ENCODE measurements at regions not wholly inside any gene's neighbourhood (a gene's known extent, or its start where the extent isn't known, plus 50 kb on each side); places are given as distances from the start of the nearest gene placed in this dataset.

- DNase-seq = no peak
Measured at GRCh38 chr6:105753207-105753606, 332.9 kb upstream of the PRDM1 start.

DNA sequence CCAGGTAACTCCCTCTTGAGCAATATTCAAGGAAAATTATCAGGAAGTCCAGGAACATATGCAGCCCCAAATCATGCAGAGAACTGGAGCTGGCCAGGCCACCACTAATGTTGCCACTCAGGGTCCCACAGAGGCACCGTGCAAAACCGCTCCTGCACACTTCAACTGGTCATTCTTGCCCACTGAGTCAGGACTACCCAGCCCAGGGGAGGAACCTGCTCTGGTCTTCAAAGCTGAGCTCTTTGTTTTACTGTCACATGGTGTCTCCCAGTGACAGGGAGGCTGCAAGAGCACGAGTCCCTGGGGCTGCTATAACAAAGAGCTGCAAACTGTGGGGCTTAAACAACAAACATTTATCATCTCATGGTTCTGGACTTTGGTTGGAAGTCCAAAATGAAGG, 336.0 kb upstream of the PRDM1 start:
- DNase-seq = no peak

DNA sequence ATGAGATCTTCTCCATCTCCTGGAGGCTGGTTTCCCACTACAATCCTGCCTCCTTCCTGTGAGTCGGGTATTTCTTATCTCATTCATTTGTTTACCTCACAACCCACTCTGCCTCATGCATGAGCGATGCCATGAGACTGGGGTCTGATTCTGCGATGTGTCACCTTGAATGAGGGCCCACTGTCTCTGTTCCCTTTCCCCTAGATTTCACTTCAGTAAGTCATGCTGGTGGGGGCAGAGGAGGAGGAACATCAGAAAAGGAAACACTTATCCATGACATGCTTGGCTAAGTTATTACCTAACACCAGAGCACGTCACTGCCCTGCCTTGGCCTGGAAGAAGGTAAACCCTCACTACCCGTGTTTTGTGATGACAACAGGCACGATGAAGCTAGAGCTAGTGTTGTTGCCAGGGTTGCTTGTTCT, 337.4 kb upstream of the PRDM1 start:
- no peak for DNase-seq

DNA sequence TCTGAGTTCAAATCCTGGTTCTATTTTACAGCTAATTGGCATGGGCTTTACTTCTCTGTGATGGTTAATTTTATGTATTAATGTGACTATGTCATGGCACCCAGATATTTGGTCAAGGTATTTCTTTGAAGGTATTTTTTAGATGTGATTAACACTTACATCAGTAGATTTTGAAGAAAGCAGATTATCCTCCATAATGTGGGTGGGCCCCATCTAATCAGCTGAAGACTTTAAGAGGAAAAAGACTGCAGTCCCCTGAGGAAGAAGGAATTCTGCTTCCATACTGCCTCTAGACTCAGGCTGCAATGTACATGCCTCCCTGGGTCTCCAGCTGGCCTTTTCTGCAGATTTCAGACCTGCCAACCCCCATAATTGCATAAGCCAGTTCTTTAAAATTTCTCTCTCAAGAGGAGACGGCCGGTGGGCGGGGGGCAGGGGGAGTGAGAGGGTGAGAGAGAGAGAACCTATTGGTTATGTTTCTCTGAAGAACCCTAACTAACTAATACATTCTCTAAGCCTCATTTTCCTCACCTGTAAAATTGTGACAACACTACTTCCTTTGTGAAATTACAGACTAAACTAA, 338.2 kb upstream of the PRDM1 start:
- no peak for DNase-seq

DNA sequence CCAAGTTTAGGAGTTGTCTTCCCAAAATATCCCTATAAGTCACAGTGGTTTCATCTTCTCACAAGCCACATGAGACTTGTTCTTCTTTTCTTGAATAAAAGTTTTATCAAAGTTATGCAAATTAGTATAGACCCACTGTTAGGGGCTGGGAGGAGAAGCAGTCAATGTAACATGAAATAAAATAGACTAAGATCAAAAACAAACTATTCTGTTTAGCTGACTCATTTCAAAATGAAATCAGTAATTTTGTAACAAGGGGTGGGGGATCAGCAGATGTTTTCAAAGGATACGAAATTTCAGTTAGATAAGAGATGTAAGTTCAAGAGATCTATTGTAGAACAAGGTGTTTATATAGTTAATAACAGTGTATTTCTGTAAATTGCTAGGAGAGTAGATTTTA, 339.6 kb upstream of the PRDM1 start:
- no peak for DNase-seq

GRCh38 chr6:105746130-105746505, 340.0 kb upstream of the PRDM1 start:
- no peak for DNase-seq

DNA sequence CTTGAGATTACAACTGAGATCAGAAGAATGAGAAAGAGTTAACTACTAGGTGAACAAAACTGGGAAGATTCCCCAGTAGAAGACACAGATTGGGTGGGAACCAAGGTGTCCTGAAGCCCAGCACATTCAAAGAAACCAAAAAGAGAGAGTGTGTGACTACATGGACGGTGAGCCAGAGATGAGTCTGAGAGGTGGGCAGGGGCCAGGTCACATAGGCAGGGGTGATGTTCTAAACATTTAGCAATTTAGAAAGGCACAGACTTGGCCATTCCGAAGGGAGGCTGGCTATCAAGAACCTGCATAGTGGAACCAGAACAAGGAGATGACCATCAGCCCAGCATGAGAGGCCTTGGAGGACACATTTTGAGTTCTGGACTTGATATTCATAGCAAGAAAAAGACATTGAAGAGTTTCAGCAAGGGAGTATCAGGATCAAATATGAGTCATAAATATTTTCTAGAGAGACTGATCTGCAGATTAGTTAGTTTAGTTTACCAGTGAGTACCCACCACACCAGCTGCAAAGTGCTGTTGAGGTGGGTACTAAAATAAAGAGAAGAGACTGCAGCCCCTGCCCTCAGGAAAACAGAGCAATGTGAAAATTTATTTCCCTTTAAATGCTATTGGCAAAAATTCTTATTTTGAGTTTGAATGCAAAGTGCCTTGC, 340.5 kb upstream of the PRDM1 start:
- no peak for DNase-seq

GRCh38 chr6:105744815-105745214, 341.3 kb upstream of the PRDM1 start:
- DNase-seq = no peak

GRCh38 chr6:105740946-105741645, 338.2 kb upstream of the PREP start:
- no peak for DNase-seq

DNA sequence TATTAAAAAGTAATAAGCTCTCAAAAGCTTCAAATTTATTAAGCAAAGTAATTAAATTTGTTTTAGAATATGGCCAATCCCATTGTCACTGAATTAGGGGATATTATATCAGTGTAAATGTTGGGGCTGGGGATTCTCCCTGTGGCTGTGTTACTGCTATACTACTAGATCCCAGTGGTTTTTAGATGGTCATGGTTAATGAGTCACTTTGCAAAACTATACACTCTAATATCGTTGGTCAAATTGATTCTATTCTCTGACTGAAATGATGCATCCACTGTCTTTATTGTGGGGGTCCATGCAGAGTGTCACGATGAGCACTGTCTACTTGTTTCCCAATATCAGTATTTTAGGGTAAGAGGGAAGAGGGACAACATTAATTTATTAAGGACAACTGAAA, 336.9 kb upstream of the PREP start:
- DNase-seq = no peak

DNA sequence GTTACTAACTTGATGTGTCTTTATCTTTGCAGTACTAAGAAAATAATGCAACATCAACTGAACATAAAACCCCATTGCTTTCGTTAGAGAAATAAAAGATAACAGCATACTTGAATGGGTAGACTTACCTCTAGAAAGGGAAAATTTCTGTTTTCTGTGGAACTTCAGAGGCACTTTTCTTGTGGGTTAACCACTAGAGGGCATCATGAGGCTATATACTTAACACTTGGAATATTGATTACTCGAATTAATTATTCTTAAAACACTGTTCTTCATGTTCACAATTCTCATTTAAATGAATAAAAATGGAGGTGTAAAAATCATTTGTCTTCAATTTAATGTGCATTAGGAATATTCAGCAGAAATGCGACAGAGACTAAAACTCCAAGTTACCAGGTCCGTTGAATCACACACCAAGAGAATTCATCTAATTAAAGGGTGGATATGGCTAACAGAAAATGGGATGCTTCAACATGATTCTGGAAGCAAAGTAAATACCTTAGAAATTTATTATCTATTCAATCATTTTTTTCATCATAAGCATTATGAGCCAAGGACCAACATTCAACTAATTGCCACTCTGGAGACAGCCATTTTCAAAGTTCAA, 330.8 kb upstream of the PREP start:
- peak in 1 of 2 experiments; percentile 42 for DNase-seq

- no peak for DNase-seq
Measured at GRCh38 chr6:105728995-105729394, 326.1 kb upstream of the PREP start.

DNA sequence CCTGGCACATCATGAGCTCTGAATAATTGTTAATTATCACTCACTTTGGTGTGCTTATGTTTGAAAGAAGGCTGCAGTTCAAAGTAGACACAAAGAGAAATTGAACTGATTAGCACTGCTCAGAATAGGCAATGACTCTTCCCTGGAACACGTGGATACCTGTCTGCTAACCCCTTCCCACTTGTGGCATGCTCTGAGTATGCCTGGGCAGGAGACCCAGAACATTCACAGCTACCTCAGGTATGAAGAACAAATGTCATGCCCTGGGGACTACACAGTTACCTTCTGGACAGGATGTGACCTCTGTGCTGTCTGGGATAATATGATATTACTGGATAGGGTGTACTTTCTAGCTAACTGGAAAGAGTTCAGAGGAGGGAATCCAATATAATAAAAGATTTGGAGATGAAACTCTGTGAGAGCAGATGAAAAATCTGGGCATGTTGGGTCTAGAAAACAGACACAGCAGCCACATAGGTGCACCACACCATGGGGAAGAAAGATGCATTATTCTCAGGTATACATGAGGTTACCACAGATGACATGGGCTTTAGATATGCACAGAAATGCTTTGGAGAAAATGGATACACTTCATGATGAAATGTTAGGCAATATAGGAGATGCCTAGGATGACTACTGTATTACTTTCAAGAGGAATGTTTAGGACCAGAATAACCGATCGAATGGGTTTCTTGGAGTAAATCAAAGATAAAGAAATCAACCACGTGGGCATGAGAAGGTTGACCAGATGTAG, 324.2 kb upstream of the PREP start:
- no peak for DNase-seq

DNA sequence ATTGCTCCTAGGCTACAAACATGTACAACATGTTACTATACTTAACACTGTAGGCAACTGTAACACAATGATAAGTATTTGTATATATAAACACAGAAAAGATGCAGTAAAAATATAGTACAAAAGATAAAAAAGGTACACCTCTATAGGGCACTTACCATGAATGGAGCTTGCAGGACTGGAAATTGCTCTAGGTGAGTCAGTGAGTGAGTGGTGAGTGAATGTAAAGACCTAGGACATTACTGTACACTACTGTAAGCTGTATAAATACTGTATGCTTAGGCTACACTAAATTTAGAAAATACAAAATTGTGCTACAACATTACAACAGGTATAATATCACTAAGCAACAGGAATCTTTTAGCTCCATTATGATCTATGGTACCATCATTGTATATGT, 312.0 kb upstream of the PREP start:
- no peak for DNase-seq

- no peak for DNase-seq
Measured at GRCh38 chr6:105713474-105714118, 310.7 kb upstream of the PREP start.

DNA sequence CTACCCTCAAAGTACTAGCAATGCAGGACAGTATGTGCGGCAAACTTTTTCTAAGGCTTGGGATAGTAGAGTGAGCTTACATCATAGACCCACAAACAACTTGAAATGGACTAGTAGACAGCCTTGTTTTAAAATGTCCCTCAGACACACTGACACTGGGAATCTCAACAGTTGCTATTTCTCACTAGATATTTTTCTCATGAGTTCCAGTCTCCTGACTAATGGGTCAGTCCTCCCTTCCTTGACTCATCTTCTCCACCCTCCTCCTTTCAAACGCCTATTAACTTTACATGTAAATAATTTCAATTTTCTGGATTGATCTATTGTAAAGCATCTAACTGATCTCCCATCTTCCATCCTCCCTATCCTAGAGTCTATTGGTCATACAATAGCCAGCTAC, 308.3 kb upstream of the PREP start:
- no peak for DNase-seq

- DNase-seq = no peak
Measured at GRCh38 chr6:105705608-105706007, 302.7 kb upstream of the PREP start.

- DNase-seq = no peak
Measured at GRCh38 chr6:105695461-105695860, 292.6 kb upstream of the PREP start.

- no peak for DNase-seq
Measured at GRCh38 chr6:105692613-105693215, 289.8 kb upstream of the PREP start.

- no peak for DNase-seq
Measured at GRCh38 chr6:105691971-105692370, 289.1 kb upstream of the PREP start.

DNA sequence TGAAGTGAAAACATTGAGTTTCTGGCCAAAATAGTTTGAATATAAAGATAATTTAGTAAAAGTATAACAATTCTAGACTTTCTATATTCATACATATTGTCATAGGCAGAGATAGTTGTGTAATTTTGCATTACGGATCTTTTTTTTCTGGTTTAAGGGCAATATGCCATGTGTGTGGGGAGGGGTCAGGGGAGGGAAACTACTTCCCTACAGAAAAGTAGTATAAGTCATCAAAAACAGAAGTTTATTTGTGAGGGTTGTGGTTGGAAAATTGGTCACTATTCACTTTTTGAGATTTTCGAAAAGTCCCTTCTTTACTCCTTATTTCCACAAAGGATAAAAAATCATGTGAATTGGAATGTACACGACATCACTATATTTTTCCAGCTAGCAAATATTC, 288.2 kb upstream of the PREP start:
- no peak for DNase-seq

- no peak for DNase-seq
Measured at GRCh38 chr6:105688573-105688972, 285.7 kb upstream of the PREP start.

Data from NCI-H524 (cell line).